Chondrocyte (in vitro differentiated cells): ENCODE measurements at regions not wholly inside any gene's neighbourhood (a gene's known extent, or its start where the extent isn't known, plus 50 kb on each side); places are given as distances from the start of the nearest gene placed in this dataset.

Source experiments
- DNase-seq: peaks from one replicate; pipeline ENCODE4 v3.0.0; 2021; ENCODE audit warnings: mixed read lengths, low spot score
- H3K27ac Mint-ChIP-seq: one replicate; pipeline ENCODE4 v1.8.0; 2021; ENCODE audit warnings: mild to moderate bottlenecking, moderate library complexity, mixed read lengths; ENCODE audit not compliant: unreplicated experiment
- H3K27me3 Mint-ChIP-seq: 2 replicates; pipeline ENCODE4 v1.8.0; 2021; ENCODE audit warnings: low read depth, mixed read lengths
- H3K36me3 Mint-ChIP-seq: 2 replicates; pipeline ENCODE4 v1.8.0; 2021; ENCODE audit warnings: low read depth, mixed read lengths
- H3K4me1 Mint-ChIP-seq: 2 replicates; pipeline ENCODE4 v1.8.0; 2021; ENCODE audit warnings: low read depth, mild to moderate bottlenecking, mixed read lengths
- H3K4me3 Mint-ChIP-seq: one replicate; pipeline ENCODE4 v1.8.0; 2021; ENCODE audit warnings: mild to moderate bottlenecking, moderate library complexity, mixed read lengths; ENCODE audit not compliant: unreplicated experiment
- H3K9me3 Mint-ChIP-seq: 2 replicates; pipeline ENCODE4 v1.8.0; 2021; ENCODE audit warnings: low read depth, mixed read lengths
- CTCF ChIP-seq: fragments of 200-600 bp; sonication (generic); IDR thresholded peaks from 2 replicates; pipeline ENCODE4 v1.5.0; 2021; ENCODE audit warnings: antibody characterized with exemption, mild to moderate bottlenecking, moderate library complexity

DNA sequence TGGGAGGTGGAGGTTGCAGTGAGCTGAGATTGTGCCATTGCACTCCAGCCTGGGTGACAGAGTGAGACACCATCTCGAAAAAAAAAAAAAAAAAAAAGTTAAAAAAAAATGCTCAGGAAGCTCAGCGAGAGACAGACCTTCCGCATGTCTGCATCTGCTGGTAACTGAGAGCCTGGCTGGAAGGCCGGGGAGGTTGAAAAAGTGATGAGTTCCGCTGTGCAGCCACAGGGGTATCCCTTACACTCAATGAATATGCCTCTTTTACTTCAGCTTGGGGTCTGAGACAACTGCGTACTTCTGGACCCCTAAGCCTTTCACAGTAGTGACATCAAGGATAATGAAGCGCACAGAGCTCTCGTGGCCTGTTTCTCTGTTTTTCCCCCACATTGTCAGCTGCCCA, 179.9 kb upstream of the KLF4 start:
- H3K27ac Mint-ChIP-seq = no peak overlapping the region

DNA sequence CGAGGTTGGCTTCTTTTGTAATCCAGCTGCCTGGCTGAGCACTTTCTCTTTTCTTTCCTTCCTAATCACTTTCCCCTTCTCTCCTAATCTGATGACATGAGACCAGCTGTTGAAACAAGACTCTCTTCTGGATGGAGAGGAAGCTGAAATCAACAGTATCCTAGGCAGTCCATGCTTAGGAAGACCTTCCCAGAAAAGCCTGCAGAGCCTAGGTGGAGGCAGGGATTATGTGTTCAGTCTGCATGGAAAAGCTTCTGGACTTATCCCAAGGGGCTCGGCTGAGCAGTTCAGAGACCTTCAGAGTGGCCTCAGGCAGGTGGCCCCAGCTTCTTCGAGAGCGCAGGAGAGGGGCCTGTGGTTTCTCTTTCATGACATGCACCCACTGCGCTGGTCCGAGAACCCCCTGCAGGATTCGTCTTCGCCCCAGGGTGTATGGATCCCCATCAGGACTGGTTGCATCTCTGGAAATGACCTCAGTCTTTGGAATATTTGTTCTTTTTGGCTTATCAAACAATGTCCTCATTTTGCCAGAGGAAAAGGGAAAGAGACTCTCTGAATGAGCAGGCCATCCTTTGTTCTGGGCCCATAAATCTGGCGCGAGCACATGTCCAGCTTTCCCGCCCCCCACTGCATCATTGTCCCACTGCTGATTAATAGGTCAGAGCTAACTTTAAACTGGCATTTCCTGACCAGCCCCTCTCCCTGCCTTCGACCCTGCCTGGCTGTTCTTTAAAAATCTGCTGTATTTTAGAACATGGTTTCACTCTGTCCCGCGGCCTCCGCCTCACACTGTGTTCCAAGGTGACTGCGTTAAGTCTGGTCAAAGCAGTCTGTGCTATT, 177.9 kb upstream of the KLF4 start:
- H3K9me3 Mint-ChIP-seq = no peaks in the 10 kb centered on the region
- H3K27ac Mint-ChIP-seq = no peak overlapping the region
- peaks cover 3% of the 10 kb centered on the region for H3K27me3 Mint-ChIP-seq
- H3K4me1 Mint-ChIP-seq = peaks cover 5% of the 10 kb centered on the region
- no peak for DNase-seq
- TF ChIP-seq CTCF = no peak
- H3K4me3 Mint-ChIP-seq = no peak overlapping the region
- H3K36me3 Mint-ChIP-seq = no peaks in the 10 kb centered on the region

More for the DNA sequence above, 179.9 kb upstream of the KLF4 start:
- DNase-seq = no peak
- no peaks in the 10 kb centered on the region for H3K9me3 Mint-ChIP-seq
- no peak for TF ChIP-seq CTCF
- H3K27me3 Mint-ChIP-seq = no peaks in the 10 kb centered on the region
- no peaks in the 10 kb centered on the region for H3K36me3 Mint-ChIP-seq
- H3K4me3 Mint-ChIP-seq = no peak overlapping the region
- H3K4me1 Mint-ChIP-seq = peaks cover 5% of the 10 kb centered on the region

- Mint-ChIP-seq H3K27ac (no peak overlapping the region), H3K27me3 (peaks cover 11% of the 10 kb centered on the region), H3K4me3 (no peak overlapping the region), H3K36me3 (peaks cover 3% of the 10 kb centered on the region), H3K9me3 (peaks cover 4% of the 10 kb centered on the region), H3K4me1 (peaks cover 5% of the 10 kb centered on the region)
- no peak for TF ChIP-seq CTCF
- no peak for DNase-seq
Measured at GRCh38 chr9:107665057-107665456, 175.5 kb upstream of the KLF4 start.

DNA sequence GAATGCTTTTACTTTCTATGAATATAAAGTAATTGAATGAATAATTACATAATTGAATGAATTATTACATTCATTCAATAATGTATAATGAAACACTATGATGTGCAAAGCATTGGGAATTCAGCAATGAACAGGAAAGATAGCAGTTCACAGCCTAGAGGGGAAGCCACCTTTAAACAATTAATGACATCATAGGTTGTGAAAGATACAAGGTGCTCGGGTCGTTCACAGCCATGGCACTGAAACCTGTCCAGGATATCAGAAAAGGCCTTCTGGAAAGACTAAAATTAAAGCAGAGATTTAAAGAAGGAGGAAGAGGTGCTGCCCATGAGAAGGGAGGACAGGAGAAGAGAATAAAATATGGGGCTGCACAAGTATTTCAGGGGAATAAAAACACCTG, 171.4 kb upstream of the KLF4 start:
- Mint-ChIP-seq H3K4me1 (no peaks in the 10 kb centered on the region), H3K27ac (no peak overlapping the region), H3K27me3 (peaks cover 18% of the 10 kb centered on the region), H3K9me3 (peaks cover 13% of the 10 kb centered on the region), H3K4me3 (no peak overlapping the region), H3K36me3 (peaks cover 6% of the 10 kb centered on the region)
- TF ChIP-seq CTCF = no peak
- DNase-seq = no peak

DNA sequence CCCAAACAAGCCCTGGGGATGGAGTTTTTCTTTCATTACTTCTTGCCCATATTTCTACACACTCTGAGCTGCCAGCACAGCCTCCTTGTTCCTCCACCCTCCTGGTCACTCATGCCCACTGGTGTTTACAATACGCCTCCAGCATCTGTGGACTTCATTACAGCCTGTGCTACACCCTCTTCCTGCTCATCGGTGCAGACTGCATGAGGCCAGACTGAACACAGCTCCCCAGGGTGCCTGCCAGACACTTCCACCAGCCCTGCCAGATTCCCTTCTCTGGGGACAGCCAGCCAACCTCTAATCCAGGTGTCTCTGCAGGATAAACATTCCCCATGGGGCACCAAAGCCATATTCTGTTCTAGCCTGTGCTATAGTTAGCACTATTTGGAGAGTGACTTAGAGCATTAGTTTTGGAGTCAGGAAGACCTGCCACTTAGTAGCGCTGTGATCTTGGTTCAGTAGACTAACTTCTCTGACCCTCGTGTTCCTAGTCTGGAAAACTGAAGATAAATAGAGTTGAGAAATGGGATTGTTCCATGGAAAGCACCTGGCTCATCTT, 163.8 kb upstream of the KLF4 start:
- DNase-seq = no peak
- Mint-ChIP-seq H3K4me1 (peaks cover 29% of the 10 kb centered on the region), H3K9me3 (peaks cover 7% of the 10 kb centered on the region), H3K36me3 (peaks cover 1% of the 10 kb centered on the region), H3K27me3 (peaks cover 6% of the 10 kb centered on the region), H3K4me3 (no peak overlapping the region), H3K27ac (no peak overlapping the region)
- no peak for TF ChIP-seq CTCF
